NT2/D1 (cell line): ENCODE measurements at regions not wholly inside any gene's neighbourhood (a gene's known extent, or its start where the extent isn't known, plus 50 kb on each side); places are given as distances from the start of the nearest gene placed in this dataset.
A peak's percentile ranks its signal among the peaks of the same experiment; 100 is the strongest.

Experiments used
- DNase-seq: peaks from one replicate; pipeline ENCODE4 v3.0.0-alpha.2; 2011; ENCODE audit warnings: low read depth, low spot score
- H3K27me3 ChIP-seq: 2 replicates; pipeline ENCODE4 v1.6.0; 2011; ENCODE audit warnings: mild to moderate bottlenecking; ENCODE audit not compliant: insufficient read length, insufficient read depth
- H3K36me3 ChIP-seq: 2 replicates; pipeline ENCODE4 v1.6.1; 2011; ENCODE audit warnings: mild to moderate bottlenecking, low read length, mixed read lengths; ENCODE audit not compliant: insufficient read depth, insufficient read length
- H3K4me1 ChIP-seq: 2 replicates; pipeline ENCODE4 v1.5.1; 2011; ENCODE audit not compliant: insufficient read depth, insufficient read length
- H3K4me3 ChIP-seq: 2 replicates; pipeline ENCODE4 v1.5.1; 2011; ENCODE audit warnings: low read depth; ENCODE audit not compliant: insufficient read length
- H3K9ac ChIP-seq: 2 replicates; pipeline ENCODE4 v1.6.0; 2011; ENCODE audit warnings: low read depth; ENCODE audit not compliant: insufficient read length
- H3K9me3 ChIP-seq: 2 replicates; pipeline ENCODE4 v1.5.1; 2011; ENCODE audit warnings: mild to moderate bottlenecking, low read length; ENCODE audit not compliant: insufficient read depth
- SUZ12 ChIP-seq: IDR thresholded peaks from 2 replicates; pipeline ENCODE4 v1.6.1; 2011; ENCODE audit not compliant: insufficient read length, insufficient read depth; ENCODE audit errors: extremely low read depth
- YY1 ChIP-seq: IDR thresholded peaks from 2 replicates; pipeline ENCODE4 v1.6.1; 2011; ENCODE audit not compliant: insufficient read length, insufficient read depth
- ZNF274 ChIP-seq: IDR thresholded peaks from 2 replicates; pipeline ENCODE4 v1.6.1; 2011; ENCODE audit warnings: mild to moderate bottlenecking, low read depth, low read length

GRCh38 chr2:220246386-220246785, 619.0 kb downstream of the SLC4A3 start:
- H3K27me3 ChIP-seq, result no peaks in the 10 kb centered on the region
- H3K9me3 ChIP-seq, result no peaks in the 10 kb centered on the region
- no peak overlapping the region for H3K4me3 ChIP-seq
- H3K36me3 ChIP-seq, result no peaks in the 10 kb centered on the region
- no peak overlapping the region for H3K9ac ChIP-seq
- DNase-seq, result no peak
- H3K4me1 ChIP-seq, result no peaks in the 10 kb centered on the region
- TF ChIP-seq SUZ12, result no peak
- TF ChIP-seq YY1, result no peak
- TF ChIP-seq ZNF274, result no peak

GRCh38 chr2:220247588-220248350, 620.3 kb downstream of the SLC4A3 start:
- H3K27me3 ChIP-seq, result no peaks in the 10 kb centered on the region
- H3K36me3 ChIP-seq, result no peaks in the 10 kb centered on the region
- DNase-seq, result no peak
- no peaks in the 10 kb centered on the region for H3K9me3 ChIP-seq
- no peak for TF ChIP-seq ZNF274
- TF ChIP-seq SUZ12, result no peak
- no peak for TF ChIP-seq YY1
- H3K4me3 ChIP-seq, result no peak overlapping the region
- H3K9ac ChIP-seq, result no peak overlapping the region
- no peaks in the 10 kb centered on the region for H3K4me1 ChIP-seq

- TF ChIP-seq ZNF274 (no peak), YY1 (no peak), SUZ12 (no peak)
- Histone ChIP-seq H3K4me1 (no peaks in the 10 kb centered on the region), H3K9me3 (no peaks in the 10 kb centered on the region), H3K4me3 (no peak overlapping the region), H3K36me3 (no peaks in the 10 kb centered on the region), H3K9ac (no peak overlapping the region), H3K27me3 (no peaks in the 10 kb centered on the region)
- DNase-seq, result no peak
Measured at GRCh38 chr2:220259662-220260061, 632.2 kb downstream of the SLC4A3 start.

DNA sequence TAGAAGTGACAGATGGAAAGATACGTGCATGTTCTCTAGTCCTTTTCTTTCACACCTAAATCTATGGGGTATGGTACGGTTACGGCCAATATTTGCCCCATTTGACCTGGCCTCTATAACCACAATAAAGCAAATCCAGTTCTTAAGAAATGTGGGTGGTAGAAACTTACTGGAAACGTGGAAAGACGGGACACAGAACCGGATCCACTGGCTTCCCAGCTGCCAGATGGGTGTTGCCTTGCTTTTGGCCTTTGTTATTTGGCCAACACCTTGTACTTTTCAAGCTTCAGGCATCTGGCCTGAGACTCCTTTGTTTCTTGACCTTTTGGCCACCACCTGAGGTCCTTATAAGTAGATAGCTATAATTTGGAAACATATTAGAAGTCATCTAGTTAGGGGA, 635.9 kb downstream of the SLC4A3 start:
- Histone ChIP-seq H3K9me3 (no peaks in the 10 kb centered on the region), H3K4me1 (no peaks in the 10 kb centered on the region), H3K9ac (no peak overlapping the region), H3K27me3 (no peaks in the 10 kb centered on the region), H3K4me3 (no peak overlapping the region), H3K36me3 (no peaks in the 10 kb centered on the region)
- no peak for TF ChIP-seq SUZ12
- no peak for TF ChIP-seq YY1
- no peak for TF ChIP-seq ZNF274
- no peak for DNase-seq

- H3K4me3 ChIP-seq, result no peak overlapping the region
- no peaks in the 10 kb centered on the region for H3K9me3 ChIP-seq
- TF ChIP-seq SUZ12 (no peak), ZNF274 (no peak), YY1 (no peak)
- H3K9ac ChIP-seq, result no peak overlapping the region
- no peaks in the 10 kb centered on the region for H3K36me3 ChIP-seq
- no peaks in the 10 kb centered on the region for H3K4me1 ChIP-seq
- DNase-seq, result peak; percentile 9
- H3K27me3 ChIP-seq, result no peaks in the 10 kb centered on the region
Measured at GRCh38 chr2:220269367-220269766, 641.9 kb downstream of the SLC4A3 start.

DNA sequence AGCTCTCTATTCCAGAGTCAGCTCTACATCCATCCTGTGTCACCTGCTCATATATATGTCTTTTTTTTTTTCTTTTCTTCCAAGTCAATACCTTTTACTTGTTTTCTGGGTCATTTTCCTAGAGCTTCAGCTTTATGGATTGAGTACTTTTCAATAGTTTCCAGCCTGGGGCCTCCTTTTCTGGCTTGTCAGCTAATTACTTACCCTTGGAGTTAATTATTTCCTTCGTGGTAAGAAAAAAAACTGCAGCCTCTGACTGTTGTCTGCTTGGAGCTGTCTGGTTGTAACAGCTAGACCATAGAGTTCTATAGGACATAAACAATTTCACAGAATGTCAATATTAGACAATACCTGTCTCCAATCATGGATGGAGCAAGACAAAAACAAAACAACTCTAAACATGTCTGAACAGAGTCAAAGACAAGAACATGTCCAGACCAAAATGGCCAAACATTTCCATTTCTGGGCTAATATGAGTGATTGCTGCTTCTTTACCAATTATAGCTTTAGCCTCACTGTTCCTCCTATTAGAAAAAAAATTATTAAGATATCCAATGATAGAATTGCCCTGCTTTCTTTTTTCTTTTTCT, 643.1 kb downstream of the SLC4A3 start:
- no peak for TF ChIP-seq SUZ12
- no peak for TF ChIP-seq YY1
- no peak for TF ChIP-seq ZNF274
- Histone ChIP-seq H3K9ac (no peak overlapping the region), H3K36me3 (no peaks in the 10 kb centered on the region), H3K9me3 (no peaks in the 10 kb centered on the region), H3K4me3 (no peak overlapping the region), H3K4me1 (no peaks in the 10 kb centered on the region), H3K27me3 (no peaks in the 10 kb centered on the region)
- DNase-seq, result no peak

- H3K9me3 ChIP-seq, result no peaks in the 10 kb centered on the region
- H3K9ac ChIP-seq, result no peak overlapping the region
- TF ChIP-seq SUZ12 (no peak), ZNF274 (no peak), YY1 (no peak)
- H3K4me3 ChIP-seq, result no peak overlapping the region
- DNase-seq, result no peak
- H3K4me1 ChIP-seq, result no peaks in the 10 kb centered on the region
- no peaks in the 10 kb centered on the region for H3K36me3 ChIP-seq
- no peaks in the 10 kb centered on the region for H3K27me3 ChIP-seq
Measured at GRCh38 chr2:220272656-220273055, 645.2 kb downstream of the SLC4A3 start.

DNA sequence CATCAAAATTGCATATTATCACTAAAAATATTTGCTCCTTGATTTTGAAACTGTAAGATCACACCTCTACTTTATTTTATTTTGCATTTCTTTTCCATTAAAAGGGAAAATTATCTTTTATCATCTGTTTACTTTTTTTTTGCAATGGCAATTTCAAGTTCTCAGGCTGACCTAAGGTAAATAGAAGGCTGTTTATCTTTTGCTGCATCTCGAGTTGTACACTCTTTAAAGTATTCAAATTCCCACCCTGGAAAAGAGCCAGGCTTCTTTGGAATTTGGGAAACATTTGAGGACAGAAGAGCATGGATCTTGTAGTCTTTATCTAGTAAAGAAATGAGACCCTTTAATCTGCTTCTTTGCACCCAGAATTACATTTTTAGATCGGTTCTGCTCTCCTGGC, 645.7 kb downstream of the SLC4A3 start:
- Histone ChIP-seq H3K27me3 (no peaks in the 10 kb centered on the region), H3K9me3 (no peaks in the 10 kb centered on the region), H3K9ac (no peak overlapping the region), H3K36me3 (no peaks in the 10 kb centered on the region), H3K4me3 (no peak overlapping the region), H3K4me1 (no peaks in the 10 kb centered on the region)
- DNase-seq, result no peak
- no peak for TF ChIP-seq ZNF274
- no peak for TF ChIP-seq YY1
- TF ChIP-seq SUZ12, result no peak
